ENCODE measurements at regions not wholly inside any gene's neighbourhood (a gene's known extent, or its start where the extent isn't known, plus 50 kb on each side); places are given as distances from the start of the nearest gene placed in this dataset.

GRCh38 chr4:125749354-125749753 lies 434.6 kb downstream of the FAT4 start:
- TF ChIP-seq, protein P1, sequence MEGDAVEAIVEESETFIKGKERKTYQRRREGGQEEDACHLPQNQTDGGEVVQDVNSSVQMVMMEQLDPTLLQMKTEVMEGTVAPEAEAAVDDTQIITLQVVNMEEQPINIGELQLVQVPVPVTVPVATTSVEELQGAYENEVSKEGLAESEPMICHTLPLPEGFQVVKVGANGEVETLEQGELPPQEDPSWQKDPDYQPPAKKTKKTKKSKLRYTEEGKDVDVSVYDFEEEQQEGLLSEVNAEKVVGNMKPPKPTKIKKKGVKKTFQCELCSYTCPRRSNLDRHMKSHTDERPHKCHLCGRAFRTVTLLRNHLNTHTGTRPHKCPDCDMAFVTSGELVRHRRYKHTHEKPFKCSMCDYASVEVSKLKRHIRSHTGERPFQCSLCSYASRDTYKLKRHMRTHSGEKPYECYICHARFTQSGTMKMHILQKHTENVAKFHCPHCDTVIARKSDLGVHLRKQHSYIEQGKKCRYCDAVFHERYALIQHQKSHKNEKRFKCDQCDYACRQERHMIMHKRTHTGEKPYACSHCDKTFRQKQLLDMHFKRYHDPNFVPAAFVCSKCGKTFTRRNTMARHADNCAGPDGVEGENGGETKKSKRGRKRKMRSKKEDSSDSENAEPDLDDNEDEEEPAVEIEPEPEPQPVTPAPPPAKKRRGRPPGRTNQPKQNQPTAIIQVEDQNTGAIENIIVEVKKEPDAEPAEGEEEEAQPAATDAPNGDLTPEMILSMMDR (IDR thresholded peaks at IDR 0.05; ENCODE audit: low read length): no peak
- no peak for TF ChIP-seq EZH2 (optimal IDR thresholded peaks at IDR 0.05; ENCODE audit: low read depth, low read length)
